GM21786 (cell line): ENCODE measurements at regions not wholly inside any gene's neighbourhood (a gene's known extent, or its start where the extent isn't known, plus 50 kb on each side); places are given as distances from the start of the nearest gene placed in this dataset.

Experiments
- ATAC-seq: cut with Tn5 transposase; IDR thresholded peaks from one replicate; pipeline ENCODE4 v1.9.1; 2021; ENCODE audit not compliant: unreplicated experiment

- ATAC-seq, result no peak
These were observed 51.0 kb upstream of the BRINP1 start for GRCh38 chr9:119420231-119420630.
